ENCODE measurements at regions not wholly inside any gene's neighbourhood (a gene's known extent, or its start where the extent isn't known, plus 50 kb on each side); places are given as distances from the start of the nearest gene placed in this dataset.
A peak's percentile ranks its signal among the peaks of the same experiment; 100 is the strongest.
"Not testable (repeated sequence)": the region's sequence is repeated elsewhere in the genome, so short reads cannot be mapped to it uniquely, and the experiment has no call there.

DNA sequence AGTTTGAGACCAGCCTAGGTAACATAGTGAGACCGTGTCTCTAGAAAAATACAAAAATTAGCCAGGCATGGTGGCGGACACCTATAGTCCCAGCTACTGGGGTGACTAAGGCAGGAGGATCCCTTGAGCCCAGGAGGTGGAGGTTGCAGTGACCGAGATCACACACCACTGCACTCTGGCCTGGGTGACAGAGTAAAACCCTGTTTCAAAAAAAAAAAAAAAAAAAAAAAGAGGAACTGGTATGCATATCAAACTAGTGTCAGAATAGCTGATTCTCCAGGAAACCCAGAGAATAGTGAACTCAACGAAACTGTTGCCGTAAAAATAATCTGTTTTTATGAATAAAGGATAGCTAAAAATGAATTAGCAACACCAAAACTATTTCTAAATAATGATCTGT, 126.6 kb upstream of the BASP1 start:
- Histone ChIP-seq H3K27me3 (ENCODE audit: control insufficient read depth, insufficient read depth, low read length) (no peaks in the 10 kb centered on the region), H3K9me3 (ENCODE audit: control insufficient read depth, insufficient read depth, low read length) (no peaks in the 10 kb centered on the region), H3K36me3 (ENCODE audit: control insufficient read depth, insufficient read depth, low read length) (no peaks in the 10 kb centered on the region), H3K4me1 (ENCODE audit: control insufficient read depth, insufficient read depth, low read length) (no peaks in the 10 kb centered on the region), H3K4me3 (ENCODE audit: low read depth, low read length) (no peak overlapping the region), H3K27ac (ENCODE audit: low read depth, low read length) (no peak overlapping the region)
- WGBS (ENCODE audit: insufficient coverage), result 94% methylated on average over 2 of the region's 5 CpGs
- DNase-seq (ENCODE audit: low read depth in 4 of 6, low spot score in 6 of 6), result no peak

DNA sequence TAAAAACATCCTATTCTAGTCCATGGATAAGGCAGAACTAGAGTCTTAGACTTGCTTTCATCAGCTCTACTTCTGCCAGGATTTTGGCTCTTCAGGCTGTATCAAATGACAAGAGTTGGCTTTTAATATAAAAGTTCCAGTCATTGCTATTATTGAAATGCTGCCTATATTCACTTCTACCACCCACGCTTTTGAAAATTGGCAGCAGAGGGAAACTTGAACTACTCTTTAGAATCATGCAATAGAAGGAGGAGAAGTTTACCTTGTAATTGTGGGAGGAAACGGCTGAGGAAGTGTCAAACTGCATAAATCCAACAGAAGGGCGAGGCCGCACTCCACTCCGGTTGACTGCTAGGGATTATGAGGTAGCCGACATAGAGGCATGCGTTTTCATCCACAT, 122.6 kb upstream of the BASP1 start:
- WGBS (ENCODE audit: insufficient coverage), result no CpG with 5 or more reads among the region's 7 CpGs
- H3K27ac ChIP-seq (ENCODE audit: low read depth, low read length), result no peak overlapping the region
- H3K36me3 ChIP-seq (ENCODE audit: control insufficient read depth, insufficient read depth, low read length), result no peaks in the 10 kb centered on the region
- H3K4me3 ChIP-seq (ENCODE audit: low read depth, low read length), result no peak overlapping the region
- H3K27me3 ChIP-seq (ENCODE audit: control insufficient read depth, insufficient read depth, low read length), result no peaks in the 10 kb centered on the region
- peak in 1 of 6 donors; percentile 31 for DNase-seq (ENCODE audit: low read depth in 4 of 6, low spot score in 6 of 6)
- H3K4me1 ChIP-seq (ENCODE audit: control insufficient read depth, insufficient read depth, low read length), result no peaks in the 10 kb centered on the region
- no peaks in the 10 kb centered on the region for H3K9me3 ChIP-seq (ENCODE audit: control insufficient read depth, insufficient read depth, low read length)

DNA sequence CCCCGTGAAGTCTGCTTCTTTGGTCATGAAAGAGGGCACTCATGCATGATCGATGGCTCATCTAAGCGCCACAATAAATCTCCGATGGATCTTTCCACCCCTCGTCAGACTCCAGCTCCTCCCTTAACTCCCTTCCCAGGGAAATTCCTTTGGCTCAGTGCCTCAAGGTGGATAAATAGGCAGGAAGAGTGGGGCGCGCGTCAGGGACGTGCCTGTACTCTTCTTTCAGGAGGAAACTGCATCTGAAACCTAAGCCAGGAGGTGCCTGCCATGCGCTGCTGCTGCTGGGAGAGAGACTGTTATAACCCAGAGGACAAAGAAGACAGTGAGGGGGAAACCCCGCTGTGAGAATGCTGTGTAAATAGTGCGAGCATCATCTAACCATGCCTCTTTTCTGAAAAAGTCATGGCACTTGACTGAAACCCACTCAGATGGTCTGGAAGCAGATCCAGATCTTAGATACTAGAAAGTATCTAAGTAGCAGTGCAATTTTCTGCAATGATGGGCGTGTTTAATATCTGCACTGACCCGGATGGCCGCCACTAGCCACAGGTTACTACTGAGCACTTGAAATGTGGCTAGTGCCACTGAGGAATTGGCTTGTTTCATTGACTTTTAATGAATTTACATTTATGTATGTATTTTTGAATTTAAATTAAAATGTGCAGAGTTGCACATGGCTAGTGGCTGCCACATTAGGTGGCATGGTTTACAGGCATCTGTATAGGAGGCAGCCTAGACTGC, 120.3 kb upstream of the BASP1 start:
- no peaks in the 10 kb centered on the region for H3K9me3 ChIP-seq (ENCODE audit: control insufficient read depth, insufficient read depth, low read length)
- WGBS (ENCODE audit: insufficient coverage), result 27% methylated on average over 12 of the region's 15 CpGs
- H3K27me3 ChIP-seq (ENCODE audit: control insufficient read depth, insufficient read depth, low read length), result no peaks in the 10 kb centered on the region
- no peaks in the 10 kb centered on the region for H3K36me3 ChIP-seq (ENCODE audit: control insufficient read depth, insufficient read depth, low read length)
- H3K4me3 ChIP-seq (ENCODE audit: low read depth, low read length), result no peak overlapping the region
- peak in 2 of 6 donors; percentile 42 to 81 for DNase-seq (ENCODE audit: low read depth in 4 of 6, low spot score in 6 of 6)
- H3K27ac ChIP-seq (ENCODE audit: low read depth, low read length), result no peak overlapping the region
- H3K4me1 ChIP-seq (ENCODE audit: control insufficient read depth, insufficient read depth, low read length), result no peaks in the 10 kb centered on the region

DNA sequence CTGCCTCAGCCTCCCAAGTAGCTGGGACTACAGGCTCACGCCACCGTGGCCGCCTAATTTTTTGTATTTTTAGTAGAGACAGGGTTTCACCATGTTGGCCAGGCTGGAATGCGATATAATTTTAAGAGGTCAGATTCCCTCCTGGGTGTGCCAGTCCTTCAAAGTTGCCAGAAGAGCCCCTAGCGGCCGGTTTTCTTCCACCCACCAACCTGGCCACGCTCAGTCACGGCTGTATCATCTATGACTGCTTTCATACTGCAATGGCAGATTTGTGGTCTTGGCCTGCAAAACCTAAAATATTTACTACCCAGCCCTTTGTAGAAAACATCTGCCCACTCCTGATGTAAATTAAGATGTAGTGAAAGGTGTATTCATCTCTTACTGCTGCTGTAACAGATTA, 117.5 kb upstream of the BASP1 start:
- no peaks in the 10 kb centered on the region for H3K4me1 ChIP-seq (ENCODE audit: control insufficient read depth, insufficient read depth, low read length)
- H3K9me3 ChIP-seq (ENCODE audit: control insufficient read depth, insufficient read depth, low read length), result no peaks in the 10 kb centered on the region
- H3K27me3 ChIP-seq (ENCODE audit: control insufficient read depth, insufficient read depth, low read length), result no peaks in the 10 kb centered on the region
- H3K4me3 ChIP-seq (ENCODE audit: low read depth, low read length), result no peak overlapping the region
- no peak overlapping the region for H3K27ac ChIP-seq (ENCODE audit: low read depth, low read length)
- WGBS (ENCODE audit: insufficient coverage), result 89% methylated on average over 8 of the region's 8 CpGs
- H3K36me3 ChIP-seq (ENCODE audit: control insufficient read depth, insufficient read depth, low read length), result no peaks in the 10 kb centered on the region
- DNase-seq (ENCODE audit: low read depth in 4 of 6, low spot score in 6 of 6), result no peak

DNA sequence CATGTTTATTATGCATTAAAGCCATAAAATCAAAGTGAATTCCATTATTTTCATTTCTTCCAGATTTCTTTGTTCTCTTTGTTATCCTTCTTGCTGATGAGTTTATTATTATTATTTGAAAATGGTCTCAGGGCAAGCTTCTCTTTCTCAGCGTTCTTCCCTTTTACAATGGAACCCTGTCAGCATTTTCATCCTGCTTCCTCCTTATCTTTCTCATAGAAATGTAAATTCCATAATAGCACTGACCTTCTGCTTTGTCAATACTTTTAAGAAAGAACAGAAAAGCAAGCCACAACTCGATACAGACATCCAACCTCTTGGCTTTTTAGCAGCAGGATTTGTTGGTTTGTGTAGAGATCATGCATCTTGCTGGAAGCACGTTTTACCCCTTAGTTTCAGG, 114.0 kb upstream of the BASP1 start:
- WGBS (ENCODE audit: insufficient coverage), result 20% methylated on average over 1 of the region's 3 CpGs

DNA sequence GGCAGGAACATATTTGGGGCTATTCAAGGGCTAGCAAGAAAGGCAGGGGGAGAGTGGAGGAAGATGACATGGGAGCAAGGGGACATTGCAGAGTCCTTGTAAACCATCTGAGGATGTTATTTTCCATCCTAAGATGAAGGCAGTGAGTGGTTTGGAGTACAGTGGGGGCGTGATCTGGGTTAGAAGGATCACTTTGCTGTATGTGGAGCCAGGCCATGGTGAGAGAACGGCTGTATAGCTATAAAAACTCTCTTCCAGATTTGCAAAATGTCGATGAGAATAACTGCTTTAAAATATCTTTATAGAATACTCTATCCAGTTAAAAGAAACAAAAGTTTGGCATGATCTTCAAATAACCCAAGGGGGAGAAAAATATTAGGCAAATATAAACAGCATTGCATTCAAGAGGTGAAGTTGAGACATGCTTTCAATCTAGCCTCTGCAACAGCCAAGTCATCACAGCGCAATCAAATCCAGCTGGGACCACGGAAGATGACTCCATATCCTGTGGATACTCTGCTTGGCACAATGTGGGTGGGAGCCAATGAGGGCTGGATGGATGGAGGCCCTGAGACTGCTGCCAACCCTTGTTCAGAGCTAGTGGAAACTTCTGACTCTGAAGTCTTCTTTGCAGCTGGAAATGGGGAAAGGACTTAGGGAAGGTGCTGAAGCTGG, 111.5 kb upstream of the BASP1 start:
- Histone ChIP-seq H3K4me3 (ENCODE audit: low read depth, low read length) (no peak overlapping the region), H3K27me3 (ENCODE audit: control insufficient read depth, insufficient read depth, low read length) (no peaks in the 10 kb centered on the region), H3K9me3 (ENCODE audit: control insufficient read depth, insufficient read depth, low read length) (no peaks in the 10 kb centered on the region), H3K4me1 (ENCODE audit: control insufficient read depth, insufficient read depth, low read length) (no peaks in the 10 kb centered on the region), H3K36me3 (ENCODE audit: control insufficient read depth, insufficient read depth, low read length) (no peaks in the 10 kb centered on the region), H3K27ac (ENCODE audit: low read depth, low read length) (no peak overlapping the region)
- 17% methylated on average over 2 of the region's 5 CpGs for WGBS (ENCODE audit: insufficient coverage)
- peak in 2 of 6 donors; percentile 21 to 38 for DNase-seq (ENCODE audit: low read depth in 4 of 6, low spot score in 6 of 6)

More for the DNA sequence above, 114.0 kb upstream of the BASP1 start:
- Histone ChIP-seq H3K4me1 (ENCODE audit: control insufficient read depth, insufficient read depth, low read length) (no peaks in the 10 kb centered on the region), H3K27me3 (ENCODE audit: control insufficient read depth, insufficient read depth, low read length) (no peaks in the 10 kb centered on the region), H3K9me3 (ENCODE audit: control insufficient read depth, insufficient read depth, low read length) (no peaks in the 10 kb centered on the region), H3K36me3 (ENCODE audit: control insufficient read depth, insufficient read depth, low read length) (no peaks in the 10 kb centered on the region), H3K4me3 (ENCODE audit: low read depth, low read length) (no peak overlapping the region), H3K27ac (ENCODE audit: low read depth, low read length) (no peak overlapping the region)
- DNase-seq (ENCODE audit: low read depth in 4 of 6, low spot score in 6 of 6), result no peak

DNA sequence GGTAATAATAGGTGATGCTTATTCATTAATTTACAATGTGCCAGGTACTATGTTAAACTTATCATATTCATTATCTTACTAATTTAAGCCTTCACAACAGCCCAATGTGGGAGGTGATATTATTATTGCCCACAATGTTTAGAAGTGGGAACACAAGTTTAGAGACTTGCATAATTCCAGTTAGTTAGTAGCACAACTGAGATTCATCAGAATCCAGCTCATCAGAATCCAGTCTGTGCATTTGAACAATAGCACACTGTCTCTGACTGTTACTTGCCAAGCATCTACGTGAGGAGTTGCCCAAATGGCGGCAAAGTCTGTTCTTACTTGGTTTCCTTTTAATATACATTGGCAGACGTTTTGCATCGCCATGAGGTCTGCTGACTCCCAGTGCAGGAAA, 110.9 kb upstream of the BASP1 start:
- Histone ChIP-seq H3K9me3 (ENCODE audit: control insufficient read depth, insufficient read depth, low read length) (no peaks in the 10 kb centered on the region), H3K27ac (ENCODE audit: low read depth, low read length) (no peak overlapping the region), H3K27me3 (ENCODE audit: control insufficient read depth, insufficient read depth, low read length) (no peaks in the 10 kb centered on the region), H3K4me1 (ENCODE audit: control insufficient read depth, insufficient read depth, low read length) (no peaks in the 10 kb centered on the region), H3K4me3 (ENCODE audit: low read depth, low read length) (no peak overlapping the region), H3K36me3 (ENCODE audit: control insufficient read depth, insufficient read depth, low read length) (no peaks in the 10 kb centered on the region)
- WGBS (ENCODE audit: insufficient coverage), result no CpG with 5 or more reads among the region's 4 CpGs
- peak in 1 of 6 donors; percentile 21 for DNase-seq (ENCODE audit: low read depth in 4 of 6, low spot score in 6 of 6)

DNA sequence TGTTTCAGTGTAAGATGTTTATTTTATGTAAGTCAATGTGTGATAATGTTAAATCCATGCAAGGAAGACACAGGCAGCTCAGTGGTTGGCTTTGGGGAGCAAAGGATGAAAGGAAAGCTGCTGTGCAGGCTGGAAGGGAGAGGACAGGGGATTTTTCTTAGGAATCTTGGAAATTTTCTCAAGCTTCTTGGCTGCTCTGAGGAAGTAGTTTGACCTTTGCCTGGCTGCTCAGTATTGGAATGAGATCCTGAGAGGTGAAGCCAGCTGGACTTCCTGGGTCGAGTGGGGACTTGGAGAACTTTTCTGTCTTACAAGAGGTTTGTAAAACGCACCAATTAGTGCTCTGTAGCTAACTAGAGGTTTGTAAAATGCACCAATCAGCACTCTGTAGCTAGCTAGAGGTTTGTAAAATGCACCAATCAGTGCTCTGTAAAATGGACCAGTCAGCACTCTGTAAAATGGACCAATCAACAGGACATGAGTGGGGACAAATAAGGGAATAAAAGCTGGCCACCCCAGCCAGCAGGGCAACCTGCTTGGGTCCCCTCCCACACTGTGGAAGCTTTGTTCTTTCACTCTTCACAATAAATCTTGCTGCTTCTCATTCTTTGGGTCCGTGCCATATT, 105.2 kb upstream of the BASP1 start:
- not testable (repeated sequence) for H3K36me3 ChIP-seq (ENCODE audit: control insufficient read depth, insufficient read depth, low read length); DNase-seq (ENCODE audit: low read depth in 4 of 6, low spot score in 6 of 6); H3K27me3 ChIP-seq (ENCODE audit: control insufficient read depth, insufficient read depth, low read length); H3K4me3 ChIP-seq (ENCODE audit: low read depth, low read length); H3K9me3 ChIP-seq (ENCODE audit: control insufficient read depth, insufficient read depth, low read length); H3K4me1 ChIP-seq (ENCODE audit: control insufficient read depth, insufficient read depth, low read length); H3K27ac ChIP-seq (ENCODE audit: low read depth, low read length)
- 73% methylated on average over 3 of the region's 3 CpGs for WGBS (ENCODE audit: insufficient coverage)

DNA sequence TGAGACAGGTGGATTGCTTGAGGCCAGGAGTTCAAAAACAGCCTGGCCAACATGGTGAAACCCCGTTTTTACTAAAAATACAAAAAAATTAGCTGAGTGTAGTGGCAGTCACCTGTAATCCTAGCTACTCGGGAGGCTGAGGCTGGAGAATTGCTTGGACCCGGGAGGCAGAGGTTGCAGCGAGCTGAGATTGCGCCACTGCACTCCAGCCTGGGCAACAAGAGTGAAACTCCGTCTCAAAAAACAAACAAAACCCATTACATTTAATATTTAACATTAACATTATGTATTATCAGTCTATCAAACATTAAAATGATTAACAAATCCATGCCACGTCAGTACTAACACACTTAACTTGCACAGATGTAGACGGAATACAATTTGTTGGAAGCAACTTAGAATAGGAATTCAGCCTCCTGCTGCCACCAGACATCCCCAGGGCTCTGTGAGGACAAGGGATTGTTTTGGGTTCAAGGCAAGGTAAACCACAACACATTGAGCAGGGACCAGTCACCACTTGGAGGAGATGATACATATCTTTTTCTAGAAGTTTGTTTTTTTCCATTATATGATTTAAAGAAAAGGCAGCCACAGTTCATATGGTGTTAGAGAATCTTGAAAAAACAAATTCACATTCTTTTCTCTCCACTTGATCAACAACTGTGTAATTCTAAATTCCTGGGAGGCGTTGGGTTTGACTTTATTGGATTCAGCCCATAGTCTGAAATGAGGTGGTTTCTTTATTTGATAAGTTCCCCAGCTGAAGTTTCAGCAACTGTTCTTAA, 104.1 kb upstream of the BASP1 start:
- H3K9me3 ChIP-seq (ENCODE audit: control insufficient read depth, insufficient read depth, low read length), result no peaks in the 10 kb centered on the region
- DNase-seq (ENCODE audit: low read depth in 4 of 6, low spot score in 6 of 6), result no peak
- no peak overlapping the region for H3K4me3 ChIP-seq (ENCODE audit: low read depth, low read length)
- no peaks in the 10 kb centered on the region for H3K27me3 ChIP-seq (ENCODE audit: control insufficient read depth, insufficient read depth, low read length)
- no CpG with 5 or more reads among the region's 9 CpGs for WGBS (ENCODE audit: insufficient coverage)
- peaks cover 6% of the 10 kb centered on the region for H3K4me1 ChIP-seq (ENCODE audit: control insufficient read depth, insufficient read depth, low read length)
- no peak overlapping the region for H3K27ac ChIP-seq (ENCODE audit: low read depth, low read length)
- no peaks in the 10 kb centered on the region for H3K36me3 ChIP-seq (ENCODE audit: control insufficient read depth, insufficient read depth, low read length)

All from spinal cord (tissue), 9 donors.